Thymus (tissue), 11 donors: ENCODE measurements at regions not wholly inside any gene's neighbourhood (a gene's known extent, or its start where the extent isn't known, plus 50 kb on each side); places are given as distances from the start of the nearest gene placed in this dataset.

Experiments
- DNase-seq, 9 donors: peaks; one replicate each; pipeline ENCODE4 v3.0.0-alpha.2; 2013; ENCODE audit warnings: low spot score in 9 of 9, low read depth in 6 of 9, missing footprints in 1 of 9
- H3K27ac ChIP-seq, 2 donors: one replicate each; pipeline ENCODE4 v1.5.1; 2013; ENCODE audit warnings: control low read depth in 1 of 2, low read depth in 1 of 2, low read length in 1 of 2, mild to moderate bottlenecking in 1 of 2, moderate library complexity in 1 of 2
- H3K27me3 ChIP-seq, 2 donors: one replicate each; pipeline ENCODE4 v1.5.1; 2013; ENCODE audit warnings: low read length in 1 of 2; ENCODE audit not compliant: control insufficient read depth in 2 of 2, insufficient read depth in 1 of 2
- H3K36me3 ChIP-seq, 2 donors: one replicate each; pipeline ENCODE4 v1.5.1; 2013; ENCODE audit warnings: low read length in 1 of 2, mild to moderate bottlenecking in 1 of 2, moderate library complexity in 1 of 2; ENCODE audit not compliant: control insufficient read depth in 2 of 2, insufficient read depth in 2 of 2
- H3K4me1 ChIP-seq, 2 donors: one replicate each; pipeline ENCODE4 v1.5.1; 2013; ENCODE audit warnings: low read length in 2 of 2; ENCODE audit not compliant: control insufficient read depth in 2 of 2, insufficient read depth in 2 of 2
- H3K4me3 ChIP-seq, 2 donors: one replicate each; pipeline ENCODE4 v1.5.1; 2013; ENCODE audit warnings: low read length in 2 of 2, control low read depth in 1 of 2, mild to moderate bottlenecking in 1 of 2
- H3K9me3 ChIP-seq, 2 donors: one replicate each; pipeline ENCODE4 v1.5.1; 2013; ENCODE audit warnings: low read length in 1 of 2, mild to moderate bottlenecking in 1 of 2; ENCODE audit not compliant: control insufficient read depth in 2 of 2, insufficient read depth in 1 of 2
- WGBS: extraction: QIAGEN DNeasy Blood & Tissue Kit; methylation state at CpG from one replicate; pipeline ENCODE4 v1.1.7; 2013; 5-methylcytosine and 5-hydroxymethylcytosine counted together
- donor health status: healthy.

DNA sequence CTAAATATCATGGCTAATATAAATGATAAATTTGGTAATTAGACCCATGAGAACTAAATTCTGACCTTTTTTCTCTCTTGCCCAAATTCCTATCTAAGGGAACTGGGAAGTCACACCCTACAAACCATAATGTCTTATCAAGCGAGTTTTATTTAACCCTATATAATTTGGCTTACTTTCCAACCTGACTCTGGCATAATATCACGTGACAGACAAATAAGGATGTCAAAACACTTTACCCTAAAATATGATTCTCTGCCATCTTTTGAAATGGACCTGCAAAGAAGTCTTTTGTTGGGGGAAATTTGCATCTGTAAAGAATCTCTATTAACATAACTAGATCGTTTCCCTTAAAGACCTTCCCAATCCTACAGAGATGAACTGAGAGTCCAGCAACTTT is 1823.5 kb upstream of the LRRTM1 start:
- 81% methylated on average over 3 of the region's 3 CpGs for WGBS

DNA sequence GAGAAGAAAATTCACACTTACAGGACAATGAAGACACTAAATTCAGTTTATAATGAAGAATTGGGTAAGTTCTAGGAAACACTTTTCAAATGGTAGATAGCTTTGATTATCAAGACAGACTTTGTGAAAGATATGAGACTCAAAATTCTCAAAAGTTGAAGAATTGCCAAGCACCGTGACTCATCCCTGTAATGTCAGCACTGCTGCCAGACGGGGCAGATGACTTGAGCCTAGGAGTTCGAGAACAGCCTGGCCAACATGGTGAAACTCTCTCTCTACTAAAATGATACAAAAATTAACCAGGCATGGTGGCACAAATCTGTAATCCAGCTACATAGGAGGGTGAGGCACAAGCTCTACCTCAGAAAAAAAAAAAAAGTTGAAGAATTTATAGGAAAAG is 1820.1 kb upstream of the LRRTM1 start:
- Histone ChIP-seq H3K27me3 (no peaks in the 10 kb centered on the region), H3K9me3 (peaks cover 0 to 10% of the 10 kb centered on the region in 2 donors), H3K4me1 (no peaks in the 10 kb centered on the region), H3K4me3 (no peak overlapping the region), H3K27ac (no peak overlapping the region), H3K36me3 (no peaks in the 10 kb centered on the region)
- DNase-seq: no peak
- 86% methylated on average over 3 of the region's 3 CpGs for WGBS

More for the DNA sequence above, 1823.5 kb upstream of the LRRTM1 start:
- no peaks in the 10 kb centered on the region for H3K27me3 ChIP-seq
- no peak overlapping the region for H3K4me3 ChIP-seq
- H3K4me1 ChIP-seq: no peaks in the 10 kb centered on the region
- peaks cover 0 to 10% of the 10 kb centered on the region in 2 donors for H3K9me3 ChIP-seq
- H3K36me3 ChIP-seq: no peaks in the 10 kb centered on the region
- H3K27ac ChIP-seq: no peak overlapping the region
- no peak for DNase-seq

DNA sequence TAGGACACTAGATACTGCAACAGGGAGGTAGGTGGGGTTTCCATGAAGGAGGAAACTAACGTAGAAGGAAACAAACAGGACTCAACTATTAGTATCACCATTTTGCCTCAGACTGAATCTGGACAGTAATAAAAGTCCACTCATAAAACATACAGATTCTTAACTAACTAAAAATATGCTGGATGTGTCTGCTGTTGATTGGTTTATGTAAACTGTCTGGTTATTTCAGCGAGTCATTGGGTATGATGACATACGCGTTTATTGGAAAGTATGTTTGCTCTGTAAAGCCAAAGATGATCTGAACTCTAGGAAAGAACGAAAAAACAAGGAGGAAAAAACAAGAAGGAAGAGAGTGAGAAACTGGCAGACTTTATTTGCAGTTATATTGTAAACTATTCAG is 1816.1 kb upstream of the LRRTM1 start:
- H3K4me1 ChIP-seq: no peaks in the 10 kb centered on the region
- no peak overlapping the region for H3K27ac ChIP-seq
- WGBS: 91% methylated on average over 5 of the region's 5 CpGs
- no peaks in the 10 kb centered on the region for H3K27me3 ChIP-seq
- no peak for DNase-seq
- no peaks in the 10 kb centered on the region for H3K36me3 ChIP-seq
- H3K9me3 ChIP-seq: no peaks in the 10 kb centered on the region
- no peak overlapping the region for H3K4me3 ChIP-seq

DNA sequence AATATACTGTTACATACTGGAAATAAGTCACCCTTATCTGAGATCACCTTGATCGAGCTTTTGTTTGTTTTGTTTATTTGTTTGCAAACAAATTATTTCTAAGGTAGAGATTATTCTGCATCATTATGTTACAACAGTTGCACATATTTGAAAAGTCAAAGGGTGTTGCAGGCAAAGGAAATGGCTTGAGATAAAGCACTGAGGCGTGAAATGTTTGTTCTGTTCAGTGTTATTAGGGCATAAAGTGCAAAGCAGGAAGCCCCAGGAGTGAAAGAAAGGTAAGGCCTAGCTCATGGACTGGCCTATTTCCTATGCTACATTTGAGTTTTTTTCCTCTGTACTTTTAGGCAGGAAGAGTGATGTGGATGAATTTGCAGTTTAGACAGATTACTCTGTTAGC is 1815.6 kb upstream of the LRRTM1 start:
- 71% methylated on average over 2 of the region's 2 CpGs for WGBS
- DNase-seq: no peak
- H3K4me1 ChIP-seq: no peaks in the 10 kb centered on the region
- H3K27me3 ChIP-seq: no peaks in the 10 kb centered on the region
- H3K4me3 ChIP-seq: no peak overlapping the region
- H3K36me3 ChIP-seq: no peaks in the 10 kb centered on the region
- H3K9me3 ChIP-seq: no peaks in the 10 kb centered on the region
- H3K27ac ChIP-seq: no peak overlapping the region

DNA sequence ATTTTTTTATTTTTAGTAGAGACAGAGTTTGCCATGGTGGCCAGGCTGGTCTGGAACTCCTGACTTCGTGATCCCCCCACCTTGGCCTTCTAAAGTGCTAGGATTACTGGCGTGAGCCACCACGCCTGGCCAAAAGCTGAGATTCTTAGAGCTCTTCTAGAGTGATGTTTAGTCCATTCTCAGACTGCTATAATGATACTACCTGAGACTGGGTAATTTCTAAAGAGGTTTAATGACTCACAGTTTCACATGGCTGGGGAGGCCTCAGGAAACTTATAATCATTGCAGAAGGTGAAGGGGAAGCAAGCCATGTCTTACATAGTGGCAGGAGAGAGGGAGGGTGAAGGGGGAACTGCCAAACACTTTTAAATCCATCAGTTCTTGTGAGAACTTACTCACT is 1804.9 kb upstream of the LRRTM1 start:
- H3K4me3 ChIP-seq: no peak overlapping the region
- DNase-seq: no peak
- H3K36me3 ChIP-seq: no peaks in the 10 kb centered on the region
- WGBS: 89% methylated on average over 3 of the region's 3 CpGs
- no peaks in the 10 kb centered on the region for H3K4me1 ChIP-seq
- H3K27me3 ChIP-seq: no peaks in the 10 kb centered on the region
- H3K9me3 ChIP-seq: no peaks in the 10 kb centered on the region
- no peak overlapping the region for H3K27ac ChIP-seq

DNA sequence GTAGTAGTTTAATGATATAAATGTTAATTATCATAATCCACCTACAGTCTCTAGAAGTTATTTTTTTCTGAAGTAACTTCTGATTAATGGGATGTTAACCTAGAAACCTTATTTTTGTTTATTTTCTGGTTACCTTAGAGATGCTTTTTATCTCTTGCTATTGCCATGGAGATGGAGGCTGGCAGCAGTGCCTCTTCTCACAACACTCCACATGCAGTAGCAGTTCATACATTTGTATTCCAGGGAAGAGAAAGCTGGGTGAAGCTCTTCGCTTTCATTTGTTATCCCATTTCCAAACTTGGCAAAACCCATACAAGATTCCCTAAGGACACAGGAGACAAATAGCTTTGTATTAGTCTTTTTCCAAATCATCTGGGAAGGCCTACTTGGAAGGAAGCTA is 1794.1 kb upstream of the LRRTM1 start:
- Histone ChIP-seq H3K27ac (no peak overlapping the region), H3K9me3 (peaks cover 0 to 3% of the 10 kb centered on the region in 2 donors), H3K4me1 (no peaks in the 10 kb centered on the region), H3K4me3 (no peak overlapping the region), H3K27me3 (no peaks in the 10 kb centered on the region), H3K36me3 (no peaks in the 10 kb centered on the region)
- 95% methylated on average over 1 of the region's 1 CpG for WGBS
- no peak for DNase-seq

DNA sequence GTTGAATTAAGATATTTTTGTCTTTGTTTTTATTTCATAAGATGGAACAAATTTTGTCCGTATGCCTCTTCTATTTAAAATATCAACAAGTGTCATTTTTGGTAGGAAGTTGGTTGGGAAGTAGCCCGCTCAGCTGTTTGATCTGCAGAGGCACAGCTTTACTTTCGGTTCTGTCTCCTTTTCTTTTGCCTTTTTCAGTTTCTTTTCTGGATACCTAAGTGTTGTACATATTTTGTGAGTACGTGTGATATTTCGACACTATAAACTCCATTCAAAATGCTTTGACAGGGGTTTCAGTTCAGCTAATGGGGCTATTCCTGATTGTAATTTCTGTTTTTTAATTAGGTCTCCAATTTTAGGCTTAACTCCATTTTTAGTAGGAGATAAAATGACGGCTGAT is 1785.0 kb upstream of the LRRTM1 start:
- peaks cover 0 to 3% of the 10 kb centered on the region in 2 donors for H3K9me3 ChIP-seq
- WGBS: 87% methylated on average over 6 of the region's 6 CpGs
- H3K4me1 ChIP-seq: no peaks in the 10 kb centered on the region
- H3K27ac ChIP-seq: no peak overlapping the region
- no peaks in the 10 kb centered on the region for H3K27me3 ChIP-seq
- DNase-seq: no peak
- H3K36me3 ChIP-seq: no peaks in the 10 kb centered on the region
- H3K4me3 ChIP-seq: no peak overlapping the region

DNA sequence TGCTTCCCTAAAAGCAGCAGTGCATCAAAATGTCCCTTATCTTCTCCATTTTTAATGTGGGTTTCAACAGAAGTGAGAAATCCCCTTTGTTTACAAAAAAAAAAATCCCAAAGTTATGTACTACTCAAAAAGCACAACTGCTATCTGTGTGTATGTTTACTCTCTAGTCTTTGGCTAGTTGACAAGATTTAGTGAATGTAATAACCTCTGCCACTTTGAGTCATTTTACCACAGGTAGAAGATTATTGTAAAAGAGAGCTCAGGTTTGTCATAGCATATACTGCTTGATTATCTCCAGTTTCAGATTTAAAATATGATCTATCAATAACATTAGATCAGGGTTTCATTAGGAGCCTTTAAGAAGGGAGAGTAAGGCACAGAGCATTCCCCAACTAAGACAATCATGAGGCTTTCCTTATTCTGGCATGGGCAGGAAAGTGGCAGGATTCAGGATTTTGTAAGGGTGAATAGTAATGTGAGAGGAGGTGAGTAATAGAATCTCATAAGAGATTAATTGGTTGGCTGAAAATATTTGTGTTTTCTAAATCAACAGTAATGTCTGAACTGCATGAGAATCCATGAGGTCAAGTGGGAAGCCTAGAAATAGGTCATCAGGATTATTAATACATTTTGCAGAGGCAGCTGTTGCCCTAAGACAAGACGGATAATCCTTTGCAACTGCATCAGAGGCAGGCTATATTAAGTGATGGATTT is 1780.3 kb upstream of the LRRTM1 start:
- DNase-seq: no peak
- no peaks in the 10 kb centered on the region for H3K4me1 ChIP-seq
- no peaks in the 10 kb centered on the region for H3K36me3 ChIP-seq
- peaks cover 0 to 3% of the 10 kb centered on the region in 2 donors for H3K9me3 ChIP-seq
- H3K4me3 ChIP-seq: no peak overlapping the region
- no peaks in the 10 kb centered on the region for H3K27me3 ChIP-seq
- H3K27ac ChIP-seq: no peak overlapping the region
- 96% methylated on average over 1 of the region's 1 CpG for WGBS

DNA sequence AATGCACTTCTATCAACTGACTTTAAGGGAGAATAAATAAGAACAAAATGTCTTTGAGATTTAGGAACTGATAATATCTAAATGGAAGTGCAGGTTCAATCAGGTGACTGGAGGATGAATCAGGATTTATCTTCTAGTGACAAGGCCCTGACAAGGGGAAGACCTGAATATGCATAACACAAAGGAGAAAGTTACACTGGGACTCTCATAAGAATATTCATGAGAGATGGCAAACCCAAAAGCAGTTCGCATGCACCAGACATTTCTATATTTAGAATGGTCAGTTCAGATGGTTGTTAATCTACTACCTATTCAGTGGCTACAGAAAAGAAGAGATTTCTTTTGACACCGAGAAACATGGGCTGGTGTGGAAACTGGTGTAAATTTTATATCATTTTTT is 1771.3 kb upstream of the LRRTM1 start:
- 93% methylated on average over 2 of the region's 2 CpGs for WGBS
- H3K4me3 ChIP-seq: no peak overlapping the region
- H3K27ac ChIP-seq: no peak overlapping the region
- no peaks in the 10 kb centered on the region for H3K27me3 ChIP-seq
- DNase-seq: no peak
- H3K4me1 ChIP-seq: no peaks in the 10 kb centered on the region
- no peaks in the 10 kb centered on the region for H3K36me3 ChIP-seq
- H3K9me3 ChIP-seq: no peaks in the 10 kb centered on the region
